ENCODE measurements at regions not wholly inside any gene's neighbourhood (a gene's known extent, or its start where the extent isn't known, plus 50 kb on each side); places are given as distances from the start of the nearest gene placed in this dataset.
"Not testable (repeated sequence)": the region's sequence is repeated elsewhere in the genome, so short reads cannot be mapped to it uniquely, and the experiment has no call there.

GRCh38 chr6:121730616-121731015, 295.2 kb downstream of the GJA1 start:
- Histone ChIP-seq H3K9me3 (ENCODE audit: control insufficient read depth in 2 of 2, insufficient read depth in 1 of 2, low read depth in 1 of 2, low read length in 1 of 2) (peaks cover 0 to 13% of the 10 kb centered on the region in 2 donors), H3K27ac (ENCODE audit: low read depth in 1 of 3, low read length in 2 of 3) (no peak overlapping the region), H3K4me3 (ENCODE audit: low read depth in 1 of 3, low read length in 3 of 3) (no peak overlapping the region), H3K4me1 (ENCODE audit: control insufficient read depth in 3 of 3, insufficient read depth in 2 of 3, low read depth in 1 of 3, low read length in 2 of 3) (no peaks in the 10 kb centered on the region), H3K27me3 (ENCODE audit: control insufficient read depth in 3 of 3, insufficient read depth in 3 of 3, low read length in 3 of 3) (no peaks in the 10 kb centered on the region), H3K36me3 (ENCODE audit: control insufficient read depth in 3 of 3, insufficient read depth in 2 of 3, low read depth in 1 of 3, low read length in 3 of 3) (no peaks in the 10 kb centered on the region)
- DNase-seq: no peak
- WGBS, 3 donors: 85 to 92% (median 90%) methylated on average over 5 of the region's 5 CpGs
- FAIRE-seq: no peak

- H3K9me3 ChIP-seq (ENCODE audit: control insufficient read depth in 2 of 2, insufficient read depth in 1 of 2, low read depth in 1 of 2, low read length in 1 of 2): peaks cover 0 to 13% of the 10 kb centered on the region in 2 donors
- WGBS, 3 donors: 90 to 97% (median 93%) methylated on average over 1 of the region's 1 CpG
- no peaks in the 10 kb centered on the region for H3K27me3 ChIP-seq (ENCODE audit: control insufficient read depth in 3 of 3, insufficient read depth in 3 of 3, low read length in 3 of 3)
- no peak overlapping the region for H3K27ac ChIP-seq (ENCODE audit: low read depth in 1 of 3, low read length in 2 of 3)
- DNase-seq (no peak), FAIRE-seq (no peak)
- no peaks in the 10 kb centered on the region for H3K4me1 ChIP-seq (ENCODE audit: control insufficient read depth in 3 of 3, insufficient read depth in 2 of 3, low read depth in 1 of 3, low read length in 2 of 3)
- no peak overlapping the region for H3K4me3 ChIP-seq (ENCODE audit: low read depth in 1 of 3, low read length in 3 of 3)
- H3K36me3 ChIP-seq (ENCODE audit: control insufficient read depth in 3 of 3, insufficient read depth in 2 of 3, low read depth in 1 of 3, low read length in 3 of 3): no peaks in the 10 kb centered on the region
Measured at GRCh38 chr6:121731381-121731780, 295.9 kb downstream of the GJA1 start.

- Histone ChIP-seq H3K4me1 (ENCODE audit: control insufficient read depth in 3 of 3, insufficient read depth in 2 of 3, low read depth in 1 of 3, low read length in 2 of 3) (no peaks in the 10 kb centered on the region), H3K36me3 (ENCODE audit: control insufficient read depth in 3 of 3, insufficient read depth in 2 of 3, low read depth in 1 of 3, low read length in 3 of 3) (no peaks in the 10 kb centered on the region), H3K4me3 (ENCODE audit: low read depth in 1 of 3, low read length in 3 of 3) (no peak overlapping the region), H3K9me3 (ENCODE audit: control insufficient read depth in 2 of 2, insufficient read depth in 1 of 2, low read depth in 1 of 2, low read length in 1 of 2) (peaks cover 0 to 13% of the 10 kb centered on the region in 2 donors), H3K27me3 (ENCODE audit: control insufficient read depth in 3 of 3, insufficient read depth in 3 of 3, low read length in 3 of 3) (no peaks in the 10 kb centered on the region), H3K27ac (ENCODE audit: low read depth in 1 of 3, low read length in 2 of 3) (no peak overlapping the region)
- DNase-seq (no peak), FAIRE-seq (no peak)
- WGBS, 3 donors: 49 to 96% (median 84%) methylated on average over 1 of the region's 1 CpG
Measured at GRCh38 chr6:121732641-121733040, 297.2 kb downstream of the GJA1 start.

- Histone ChIP-seq H3K4me3 (ENCODE audit: low read depth in 1 of 3, low read length in 3 of 3) (no peak overlapping the region), H3K36me3 (ENCODE audit: control insufficient read depth in 3 of 3, insufficient read depth in 2 of 3, low read depth in 1 of 3, low read length in 3 of 3) (no peaks in the 10 kb centered on the region), H3K27me3 (ENCODE audit: control insufficient read depth in 3 of 3, insufficient read depth in 3 of 3, low read length in 3 of 3) (no peaks in the 10 kb centered on the region), H3K27ac (ENCODE audit: low read depth in 1 of 3, low read length in 2 of 3) (no peak overlapping the region), H3K9me3 (ENCODE audit: control insufficient read depth in 2 of 2, insufficient read depth in 1 of 2, low read depth in 1 of 2, low read length in 1 of 2) (peaks cover 0 to 13% of the 10 kb centered on the region in 2 donors), H3K4me1 (ENCODE audit: control insufficient read depth in 3 of 3, insufficient read depth in 2 of 3, low read depth in 1 of 3, low read length in 2 of 3) (no peaks in the 10 kb centered on the region)
- FAIRE-seq: no peak
- DNase-seq: no peak
Measured at GRCh38 chr6:121733234-121733633, 297.8 kb downstream of the GJA1 start.

- 86 to 90% (median 88%) methylated on average over 6 of the region's 6 CpGs for WGBS, 3 donors
- not testable (repeated sequence) for FAIRE-seq; H3K9me3 ChIP-seq (ENCODE audit: control insufficient read depth in 2 of 2, insufficient read depth in 1 of 2, low read depth in 1 of 2, low read length in 1 of 2); H3K27me3 ChIP-seq (ENCODE audit: control insufficient read depth in 3 of 3, insufficient read depth in 3 of 3, low read length in 3 of 3); H3K4me3 ChIP-seq (ENCODE audit: low read depth in 1 of 3, low read length in 3 of 3); DNase-seq; H3K27ac ChIP-seq (ENCODE audit: low read depth in 1 of 3, low read length in 2 of 3); H3K36me3 ChIP-seq (ENCODE audit: control insufficient read depth in 3 of 3, insufficient read depth in 2 of 3, low read depth in 1 of 3, low read length in 3 of 3); H3K4me1 ChIP-seq (ENCODE audit: control insufficient read depth in 3 of 3, insufficient read depth in 2 of 3, low read depth in 1 of 3, low read length in 2 of 3)
Measured at GRCh38 chr6:121740188-121740587, 304.7 kb downstream of the GJA1 start.

- no peak for FAIRE-seq
- Histone ChIP-seq H3K4me1 (ENCODE audit: control insufficient read depth in 3 of 3, insufficient read depth in 2 of 3, low read depth in 1 of 3, low read length in 2 of 3) (no peaks in the 10 kb centered on the region), H3K36me3 (ENCODE audit: control insufficient read depth in 3 of 3, insufficient read depth in 2 of 3, low read depth in 1 of 3, low read length in 3 of 3) (no peaks in the 10 kb centered on the region), H3K27ac (ENCODE audit: low read depth in 1 of 3, low read length in 2 of 3) (no peak overlapping the region), H3K4me3 (ENCODE audit: low read depth in 1 of 3, low read length in 3 of 3) (no peak overlapping the region), H3K27me3 (ENCODE audit: control insufficient read depth in 3 of 3, insufficient read depth in 3 of 3, low read length in 3 of 3) (no peaks in the 10 kb centered on the region), H3K9me3 (ENCODE audit: control insufficient read depth in 2 of 2, insufficient read depth in 1 of 2, low read depth in 1 of 2, low read length in 1 of 2) (no peaks in the 10 kb centered on the region)
- no peak for DNase-seq
- WGBS, 3 donors: 90 to 98% (median 97%) methylated on average over 1 of the region's 1 CpG
Measured at GRCh38 chr6:121743691-121744090, 308.2 kb downstream of the GJA1 start.

GRCh38 chr6:121748376-121748775, 312.9 kb downstream of the GJA1 start:
- no peaks in the 10 kb centered on the region for H3K27me3 ChIP-seq (ENCODE audit: control insufficient read depth in 3 of 3, insufficient read depth in 3 of 3, low read length in 3 of 3)
- WGBS, 3 donors: 73 to 76% (median 76%) methylated on average over 4 of the region's 4 CpGs
- H3K36me3 ChIP-seq (ENCODE audit: control insufficient read depth in 3 of 3, insufficient read depth in 2 of 3, low read depth in 1 of 3, low read length in 3 of 3): no peaks in the 10 kb centered on the region
- FAIRE-seq: no peak
- DNase-seq: no peak
- H3K4me3 ChIP-seq (ENCODE audit: low read depth in 1 of 3, low read length in 3 of 3): no peak overlapping the region
- no peak overlapping the region for H3K27ac ChIP-seq (ENCODE audit: low read depth in 1 of 3, low read length in 2 of 3)
- H3K4me1 ChIP-seq (ENCODE audit: control insufficient read depth in 3 of 3, insufficient read depth in 2 of 3, low read depth in 1 of 3, low read length in 2 of 3): no peaks in the 10 kb centered on the region
- no peaks in the 10 kb centered on the region for H3K9me3 ChIP-seq (ENCODE audit: control insufficient read depth in 2 of 2, insufficient read depth in 1 of 2, low read depth in 1 of 2, low read length in 1 of 2)

GRCh38 chr6:121748850-121749249, 313.4 kb downstream of the GJA1 start:
- Histone ChIP-seq H3K4me1 (ENCODE audit: control insufficient read depth in 3 of 3, insufficient read depth in 2 of 3, low read depth in 1 of 3, low read length in 2 of 3) (no peaks in the 10 kb centered on the region), H3K4me3 (ENCODE audit: low read depth in 1 of 3, low read length in 3 of 3) (no peak overlapping the region), H3K27ac (ENCODE audit: low read depth in 1 of 3, low read length in 2 of 3) (no peak overlapping the region), H3K9me3 (ENCODE audit: control insufficient read depth in 2 of 2, insufficient read depth in 1 of 2, low read depth in 1 of 2, low read length in 1 of 2) (no peaks in the 10 kb centered on the region), H3K36me3 (ENCODE audit: control insufficient read depth in 3 of 3, insufficient read depth in 2 of 3, low read depth in 1 of 3, low read length in 3 of 3) (no peaks in the 10 kb centered on the region), H3K27me3 (ENCODE audit: control insufficient read depth in 3 of 3, insufficient read depth in 3 of 3, low read length in 3 of 3) (no peaks in the 10 kb centered on the region)
- no peak for DNase-seq
- 88 to 98% (median 91%) methylated on average over 2 of the region's 2 CpGs for WGBS, 3 donors
- no peak for FAIRE-seq

GRCh38 chr6:121755485-121755884, 320.0 kb downstream of the GJA1 start:
- FAIRE-seq: no peak

More at GRCh38 chr6:121755485-121755884, 320.0 kb downstream of the GJA1 start:
- Histone ChIP-seq H3K27ac (ENCODE audit: low read depth in 1 of 3, low read length in 2 of 3) (no peak overlapping the region), H3K4me3 (ENCODE audit: low read depth in 1 of 3, low read length in 3 of 3) (no peak overlapping the region), H3K27me3 (ENCODE audit: control insufficient read depth in 3 of 3, insufficient read depth in 3 of 3, low read length in 3 of 3) (no peaks in the 10 kb centered on the region), H3K9me3 (ENCODE audit: control insufficient read depth in 2 of 2, insufficient read depth in 1 of 2, low read depth in 1 of 2, low read length in 1 of 2) (no peaks in the 10 kb centered on the region), H3K4me1 (ENCODE audit: control insufficient read depth in 3 of 3, insufficient read depth in 2 of 3, low read depth in 1 of 3, low read length in 2 of 3) (no peaks in the 10 kb centered on the region), H3K36me3 (ENCODE audit: control insufficient read depth in 3 of 3, insufficient read depth in 2 of 3, low read depth in 1 of 3, low read length in 3 of 3) (no peaks in the 10 kb centered on the region)
- DNase-seq: no peak
- 89 to 100% (median 93%) methylated on average over 1 of the region's 1 CpG for WGBS, 3 donors

Data from small intestine (tissue), 7 donors.